HG03159 (cell line): ENCODE measurements at regions not wholly inside any gene's neighbourhood (a gene's known extent, or its start where the extent isn't known, plus 50 kb on each side); places are given as distances from the start of the nearest gene placed in this dataset.
"Not testable (repeated sequence)": the region's sequence is repeated elsewhere in the genome, so short reads cannot be mapped to it uniquely, and the experiment has no call there.

Experiments used
- ATAC-seq: cut with Tn5 transposase; IDR thresholded peaks from one replicate; pipeline ENCODE4 v1.9.1; 2021; ENCODE audit warnings: mild to moderate bottlenecking, moderate library complexity; ENCODE audit not compliant: unreplicated experiment

GRCh38 chr9:105098370-105098769 lies 146.1 kb upstream of the SLC44A1 start:
- no peak for ATAC-seq

- no peak for ATAC-seq
These were observed 140.7 kb upstream of the SLC44A1 start for GRCh38 chr9:105103776-105104175.

- ATAC-seq, result peak; percentile 71
These were observed 130.1 kb upstream of the SLC44A1 start for GRCh38 chr9:105114318-105114717.

- ATAC-seq, result peak; percentile 67
These were observed 129.3 kb upstream of the SLC44A1 start for GRCh38 chr9:105114964-105115728.

- ATAC-seq, result no peak
These were observed 128.2 kb upstream of the SLC44A1 start for GRCh38 chr9:105116052-105116868.

- no peak for ATAC-seq
These were observed 127.2 kb upstream of the SLC44A1 start for GRCh38 chr9:105117234-105117633.

GRCh38 chr9:105118636-105119035 lies 125.8 kb upstream of the SLC44A1 start:
- no peak for ATAC-seq

- ATAC-seq, result no peak
These were observed 125.3 kb upstream of the SLC44A1 start for GRCh38 chr9:105119156-105119555.

GRCh38 chr9:105121861-105122430 lies 122.5 kb upstream of the SLC44A1 start:
- no peak for ATAC-seq

- ATAC-seq, result not testable (repeated sequence)
These were observed 119.9 kb upstream of the SLC44A1 start for GRCh38 chr9:105124598-105124997.

GRCh38 chr9:105126226-105126625 lies 118.2 kb upstream of the SLC44A1 start:
- no peak for ATAC-seq

GRCh38 chr9:105127863-105128220 lies 116.6 kb upstream of the SLC44A1 start:
- peak; percentile 99 for ATAC-seq

- ATAC-seq, result no peak
These were observed 115.4 kb upstream of the SLC44A1 start for GRCh38 chr9:105128908-105129600.

GRCh38 chr9:105129731-105130130 lies 114.7 kb upstream of the SLC44A1 start:
- ATAC-seq, result no peak

- ATAC-seq, result no peak
These were observed 112.5 kb upstream of the SLC44A1 start for GRCh38 chr9:105131981-105132380.

- ATAC-seq, result no peak
These were observed 111.8 kb upstream of the SLC44A1 start for GRCh38 chr9:105132606-105133005.

GRCh38 chr9:105138306-105138801 lies 106.1 kb upstream of the SLC44A1 start:
- ATAC-seq, result no peak

- ATAC-seq, result peak; percentile 96
These were observed 103.1 kb upstream of the SLC44A1 start for GRCh38 chr9:105141146-105141975.

- no peak for ATAC-seq
These were observed 102.5 kb upstream of the SLC44A1 start for GRCh38 chr9:105141976-105142250.

- ATAC-seq, result no peak
These were observed 101.9 kb upstream of the SLC44A1 start for GRCh38 chr9:105142406-105143135.
